OCI-LY1 (cell line): ENCODE measurements at regions not wholly inside any gene's neighbourhood (a gene's known extent, or its start where the extent isn't known, plus 50 kb on each side); places are given as distances from the start of the nearest gene placed in this dataset.

Source experiments
- EZH2 ChIP-seq: fragments of 200-600 bp; sonication (generic), shearing (Covaris generic); IDR thresholded peaks from 2 replicates; pipeline ENCODE4 v1.8.0; 2017; ENCODE audit warnings: borderline replicate concordance, mixed run types, mild to moderate bottlenecking, antibody characterized with exemption, low read length, moderate library complexity, mixed read lengths
- TF ChIP-seq, protein P1 (sequence below): fragments of 200-600 bp; sonication (generic), shearing (Covaris generic); IDR thresholded peaks from 2 replicates; pipeline ENCODE4 v1.5.1; 2017; ENCODE audit warnings: mild to moderate bottlenecking, antibody characterized with exemption, low read length, moderate library complexity, mixed read lengths

DNA sequence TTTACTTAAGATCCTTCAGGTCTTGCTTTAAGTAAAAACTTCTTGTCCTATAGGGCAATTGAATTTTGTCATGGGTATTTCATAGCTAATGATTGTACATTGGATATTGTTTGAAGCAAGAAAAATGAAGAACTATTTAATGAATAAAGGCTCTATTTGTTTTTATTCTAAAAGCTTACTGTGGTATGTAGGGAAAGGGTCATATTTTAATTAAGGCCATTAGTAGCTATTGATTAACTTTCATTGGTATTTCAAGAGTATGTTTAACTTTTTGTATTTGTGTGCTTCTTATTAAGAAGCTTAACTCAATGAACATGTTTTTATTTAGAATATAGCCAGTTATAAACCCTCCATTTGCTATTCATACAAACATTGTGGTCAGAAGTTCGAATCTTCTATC, 1951.8 kb upstream of the ADGRL3 start:
- TF ChIP-seq, protein P1, sequence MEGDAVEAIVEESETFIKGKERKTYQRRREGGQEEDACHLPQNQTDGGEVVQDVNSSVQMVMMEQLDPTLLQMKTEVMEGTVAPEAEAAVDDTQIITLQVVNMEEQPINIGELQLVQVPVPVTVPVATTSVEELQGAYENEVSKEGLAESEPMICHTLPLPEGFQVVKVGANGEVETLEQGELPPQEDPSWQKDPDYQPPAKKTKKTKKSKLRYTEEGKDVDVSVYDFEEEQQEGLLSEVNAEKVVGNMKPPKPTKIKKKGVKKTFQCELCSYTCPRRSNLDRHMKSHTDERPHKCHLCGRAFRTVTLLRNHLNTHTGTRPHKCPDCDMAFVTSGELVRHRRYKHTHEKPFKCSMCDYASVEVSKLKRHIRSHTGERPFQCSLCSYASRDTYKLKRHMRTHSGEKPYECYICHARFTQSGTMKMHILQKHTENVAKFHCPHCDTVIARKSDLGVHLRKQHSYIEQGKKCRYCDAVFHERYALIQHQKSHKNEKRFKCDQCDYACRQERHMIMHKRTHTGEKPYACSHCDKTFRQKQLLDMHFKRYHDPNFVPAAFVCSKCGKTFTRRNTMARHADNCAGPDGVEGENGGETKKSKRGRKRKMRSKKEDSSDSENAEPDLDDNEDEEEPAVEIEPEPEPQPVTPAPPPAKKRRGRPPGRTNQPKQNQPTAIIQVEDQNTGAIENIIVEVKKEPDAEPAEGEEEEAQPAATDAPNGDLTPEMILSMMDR, result no peak
- TF ChIP-seq EZH2, result no peak
